ENCODE measurements at regions not wholly inside any gene's neighbourhood (a gene's known extent, or its start where the extent isn't known, plus 50 kb on each side); places are given as distances from the start of the nearest gene placed in this dataset.
"Not testable (repeated sequence)": the region's sequence is repeated elsewhere in the genome, so short reads cannot be mapped to it uniquely, and the experiment has no call there.

DNA sequence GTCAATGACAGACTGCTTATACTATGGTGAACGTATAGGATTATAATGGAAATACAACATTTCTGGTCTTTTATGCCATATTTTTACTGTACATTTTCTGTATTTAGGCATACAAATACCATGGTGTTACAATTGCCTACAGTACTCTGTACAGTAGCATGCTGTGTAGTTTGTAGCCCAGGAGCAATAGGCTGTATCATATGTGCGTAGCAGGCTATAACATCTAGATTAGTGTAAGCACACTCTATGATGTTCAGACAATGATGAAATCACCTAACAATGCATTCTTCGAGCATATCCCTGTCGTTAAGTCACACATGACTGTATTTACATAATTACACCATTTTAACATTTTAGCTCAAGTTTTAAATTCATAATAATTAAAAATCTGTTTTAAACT is 556.6 kb upstream of the ZNF804A start:
- Histone ChIP-seq H3K27me3 (ENCODE audit: control insufficient read depth, insufficient read depth) (no peaks in the 10 kb centered on the region), H3K9me3 (ENCODE audit: control insufficient read depth, low read length) (no peaks in the 10 kb centered on the region), H3K27ac (ENCODE audit: low read length) (no peak overlapping the region), H3K4me1 (ENCODE audit: control insufficient read depth, insufficient read depth, low read length) (no peaks in the 10 kb centered on the region), H3K4me3 (ENCODE audit: low read length) (no peak overlapping the region)
- intact Hi-C loops (cut with DNase I), result no loop called here
- ATAC-seq (no peak), DNase-seq (no peak)
- WGBS, result 78% methylated on average over 4 of the region's 4 CpGs

DNA sequence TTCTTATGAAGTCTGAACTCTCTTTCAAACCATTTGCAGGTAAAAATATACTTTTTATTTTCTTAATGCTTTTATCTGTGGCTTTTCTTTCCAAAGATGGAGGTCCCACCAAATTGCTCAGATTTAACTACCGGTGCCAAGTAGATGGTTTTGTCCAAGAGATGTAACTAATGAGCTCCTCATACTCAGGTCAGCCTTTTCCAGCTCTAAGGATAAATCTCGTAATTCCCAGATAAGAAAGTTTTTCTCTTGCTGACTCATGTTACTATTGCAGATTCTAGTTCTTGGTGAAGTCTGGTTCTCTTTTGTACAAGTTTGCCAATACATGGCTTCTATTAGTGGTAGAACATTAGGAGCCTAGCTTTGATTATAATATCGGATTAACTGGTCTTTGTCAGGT is 550.8 kb upstream of the ZNF804A start:
- Histone ChIP-seq H3K4me1 (ENCODE audit: control insufficient read depth, insufficient read depth, low read length) (no peaks in the 10 kb centered on the region), H3K27me3 (ENCODE audit: control insufficient read depth, insufficient read depth) (no peaks in the 10 kb centered on the region), H3K27ac (ENCODE audit: low read length) (no peak overlapping the region), H3K4me3 (ENCODE audit: low read length) (no peak overlapping the region), H3K9me3 (ENCODE audit: control insufficient read depth, low read length) (no peaks in the 10 kb centered on the region)
- no peak for ATAC-seq
- DNase-seq, result no peak
- intact Hi-C loops (cut with DNase I), result no loop called here
- WGBS, result 49% methylated on average over 3 of the region's 3 CpGs

DNA sequence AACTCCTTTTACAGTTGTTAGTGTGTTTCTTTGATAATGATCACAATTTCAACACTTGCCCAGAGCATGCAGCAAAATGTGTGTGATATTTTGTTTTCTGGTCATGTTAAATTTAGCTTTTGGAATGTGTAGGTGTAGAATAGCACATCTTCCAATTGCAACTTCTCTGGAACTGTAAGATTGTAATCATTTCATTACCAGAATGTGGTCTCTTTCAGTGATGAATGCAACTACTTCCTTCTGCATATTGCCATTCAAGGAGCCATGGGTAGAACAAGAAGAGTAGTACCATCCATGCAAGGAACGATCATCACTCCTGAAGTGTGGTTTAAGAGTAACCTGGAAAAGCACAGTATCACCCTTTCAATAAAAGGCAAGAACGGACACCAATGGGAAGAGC is 548.8 kb upstream of the ZNF804A start:
- DNase-seq, result no peak
- 84% methylated on average over 2 of the region's 2 CpGs for WGBS

DNA sequence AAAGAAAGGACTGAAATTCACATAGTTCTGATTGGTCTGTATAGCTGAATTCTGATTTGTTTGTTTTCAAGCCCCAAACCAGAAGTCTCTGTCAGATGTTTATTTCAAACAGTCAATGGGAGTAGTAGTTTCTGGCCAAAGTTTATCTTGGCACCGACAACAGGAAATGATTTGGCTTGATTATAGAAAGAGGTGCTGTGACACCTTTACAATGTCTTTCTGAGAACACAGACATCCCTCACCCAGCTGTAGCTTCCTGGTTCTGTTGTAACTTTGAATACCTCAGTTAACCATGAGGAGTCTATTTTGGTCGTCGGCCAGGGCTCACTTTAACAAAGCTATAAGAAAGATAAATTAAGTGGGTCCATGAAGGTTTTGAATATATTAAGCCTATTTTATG is 545.0 kb upstream of the ZNF804A start:
- no peaks in the 10 kb centered on the region for H3K9me3 ChIP-seq (ENCODE audit: control insufficient read depth, low read length)
- ATAC-seq, result no peak
- no peak overlapping the region for H3K27ac ChIP-seq (ENCODE audit: low read length)
- H3K27me3 ChIP-seq (ENCODE audit: control insufficient read depth, insufficient read depth), result no peaks in the 10 kb centered on the region
- no peaks in the 10 kb centered on the region for H3K4me1 ChIP-seq (ENCODE audit: control insufficient read depth, insufficient read depth, low read length)
- no peak for DNase-seq
- no peak overlapping the region for H3K4me3 ChIP-seq (ENCODE audit: low read length)
- 29% methylated on average over 3 of the region's 3 CpGs for WGBS
- intact Hi-C loops (cut with DNase I), result no loop called here

More for the DNA sequence above, 548.8 kb upstream of the ZNF804A start:
- ATAC-seq, result no peak
- intact Hi-C loops (cut with DNase I), result no loop called here
- no peak overlapping the region for H3K27ac ChIP-seq (ENCODE audit: low read length)
- no peaks in the 10 kb centered on the region for H3K9me3 ChIP-seq (ENCODE audit: control insufficient read depth, low read length)
- H3K4me3 ChIP-seq (ENCODE audit: low read length), result no peak overlapping the region
- H3K27me3 ChIP-seq (ENCODE audit: control insufficient read depth, insufficient read depth), result no peaks in the 10 kb centered on the region
- no peaks in the 10 kb centered on the region for H3K4me1 ChIP-seq (ENCODE audit: control insufficient read depth, insufficient read depth, low read length)

DNA sequence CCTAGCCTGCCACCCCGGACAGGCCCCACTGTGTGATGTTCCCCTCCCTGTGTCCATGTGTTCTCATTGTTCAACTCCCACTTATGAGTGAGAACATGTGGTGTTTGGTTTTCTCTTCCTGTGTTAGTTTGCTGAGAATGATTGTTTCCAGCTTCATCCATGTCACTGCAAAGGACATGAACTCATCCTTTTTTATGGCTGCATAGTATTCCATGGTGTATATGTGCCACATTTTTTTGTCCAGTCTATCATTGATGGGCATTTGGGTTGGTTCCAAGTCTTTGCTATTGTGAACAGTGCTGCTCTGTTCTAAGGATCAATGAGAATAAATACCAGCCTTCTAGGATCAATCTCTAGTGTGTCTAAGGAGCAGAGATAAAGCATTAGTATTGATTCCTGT is 543.9 kb upstream of the ZNF804A start:
- H3K4me3 ChIP-seq (ENCODE audit: low read length); DNase-seq; H3K9me3 ChIP-seq (ENCODE audit: control insufficient read depth, low read length); ATAC-seq; H3K27me3 ChIP-seq (ENCODE audit: control insufficient read depth, insufficient read depth); H3K27ac ChIP-seq (ENCODE audit: low read length); H3K4me1 ChIP-seq (ENCODE audit: control insufficient read depth, insufficient read depth, low read length); intact Hi-C loops (cut with DNase I): not testable (repeated sequence)
- 93% methylated on average over 1 of the region's 1 CpG for WGBS

DNA sequence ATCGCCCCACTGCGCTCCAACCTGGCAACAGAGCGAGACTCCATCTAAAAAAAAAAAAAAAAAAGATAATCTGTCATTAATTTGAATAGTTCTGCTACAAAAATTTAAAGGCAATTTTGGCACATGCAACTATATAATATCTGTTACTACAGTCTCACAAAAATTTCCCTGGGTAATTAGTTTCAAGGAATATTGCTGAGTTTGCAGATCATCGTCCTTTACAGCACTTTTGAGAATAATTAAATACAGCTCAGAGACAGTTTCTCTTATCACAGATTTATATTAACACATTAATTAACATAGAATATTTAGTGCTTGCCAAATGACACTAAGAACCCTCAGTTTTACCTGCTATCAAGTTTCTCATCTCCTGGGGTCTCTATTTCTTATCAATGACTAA is 540.4 kb upstream of the ZNF804A start:
- DNase-seq (no peak), ATAC-seq (no peak)
- Histone ChIP-seq H3K27ac (ENCODE audit: low read length) (no peak overlapping the region), H3K4me1 (ENCODE audit: control insufficient read depth, insufficient read depth, low read length) (no peaks in the 10 kb centered on the region), H3K9me3 (ENCODE audit: control insufficient read depth, low read length) (no peaks in the 10 kb centered on the region), H3K4me3 (ENCODE audit: low read length) (no peak overlapping the region), H3K27me3 (ENCODE audit: control insufficient read depth, insufficient read depth) (no peaks in the 10 kb centered on the region)
- WGBS, result 85% methylated on average over 4 of the region's 4 CpGs
- intact Hi-C loops (cut with DNase I), result no loop called here

DNA sequence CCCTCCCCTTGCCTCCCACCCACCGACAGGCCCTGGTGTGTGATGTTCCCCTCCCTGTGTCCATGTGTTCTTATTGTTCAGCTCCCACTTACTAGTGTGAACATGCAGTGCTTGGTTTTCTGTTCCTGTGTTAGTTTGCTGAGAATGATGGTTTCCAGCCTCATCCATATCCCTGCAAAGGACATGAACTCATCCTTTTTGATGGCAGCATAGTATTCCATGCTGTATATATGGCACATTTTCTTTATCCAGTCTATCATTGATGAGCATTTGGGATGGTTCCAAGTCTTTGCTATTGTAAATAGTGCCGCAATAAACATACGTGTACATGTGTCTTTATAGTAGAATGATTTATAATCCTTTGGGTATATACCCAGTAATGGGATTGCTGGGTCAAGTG is 538.1 kb upstream of the ZNF804A start:
- H3K9me3 ChIP-seq (ENCODE audit: control insufficient read depth, low read length); DNase-seq; intact Hi-C loops (cut with DNase I); H3K4me3 ChIP-seq (ENCODE audit: low read length); ATAC-seq; H3K27ac ChIP-seq (ENCODE audit: low read length); H3K4me1 ChIP-seq (ENCODE audit: control insufficient read depth, insufficient read depth, low read length); H3K27me3 ChIP-seq (ENCODE audit: control insufficient read depth, insufficient read depth): not testable (repeated sequence)
- 95% methylated on average over 3 of the region's 3 CpGs for whole genome bisulfite sequencing

DNA sequence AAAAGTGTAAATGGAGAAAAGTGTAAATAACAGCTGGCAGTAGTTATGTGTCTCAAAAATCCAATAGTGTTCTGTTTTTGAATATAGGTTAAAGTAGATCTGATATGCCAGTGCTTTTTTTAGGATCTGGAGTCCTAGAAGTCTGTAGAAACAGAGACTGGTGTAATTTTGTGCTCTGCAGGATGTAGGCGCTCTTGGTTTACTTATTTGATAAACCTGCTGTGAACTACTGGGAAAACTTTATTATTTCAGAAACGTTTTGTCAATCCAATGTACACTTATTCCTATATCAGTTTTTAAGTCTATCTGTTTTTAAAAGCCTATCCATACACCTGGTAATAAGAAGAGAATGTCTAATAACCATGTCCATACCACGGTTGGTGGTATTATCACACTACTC is 530.8 kb upstream of the ZNF804A start:
- no peak overlapping the region for H3K4me3 ChIP-seq (ENCODE audit: low read length)
- H3K4me1 ChIP-seq (ENCODE audit: control insufficient read depth, insufficient read depth, low read length), result no peaks in the 10 kb centered on the region
- no peak for DNase-seq
- no peaks in the 10 kb centered on the region for H3K9me3 ChIP-seq (ENCODE audit: control insufficient read depth, low read length)
- H3K27ac ChIP-seq (ENCODE audit: low read length), result no peak overlapping the region
- intact Hi-C loops (cut with DNase I), result no loop called here
- no peaks in the 10 kb centered on the region for H3K27me3 ChIP-seq (ENCODE audit: control insufficient read depth, insufficient read depth)
- no peak for ATAC-seq
- WGBS, result 49% methylated on average over 3 of the region's 3 CpGs

DNA sequence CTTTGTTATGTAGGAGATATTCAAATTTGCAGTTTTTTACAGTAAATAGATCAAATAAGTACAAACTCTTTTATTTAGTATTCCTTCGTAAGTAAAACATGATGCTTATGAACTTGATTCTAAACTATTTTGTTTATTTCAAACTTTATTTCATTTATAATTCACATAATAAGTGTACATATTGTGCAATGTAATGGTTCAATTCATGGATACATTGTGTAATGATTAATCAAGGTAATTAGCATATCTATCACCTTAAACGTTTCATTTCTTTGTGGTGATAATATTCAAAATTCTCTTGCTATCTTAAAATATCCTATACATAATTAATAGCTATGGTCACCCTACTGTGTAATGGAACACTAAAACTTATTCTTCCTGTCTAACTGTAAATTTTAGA is 525.9 kb upstream of the ZNF804A start:
- DNase-seq (no peak), ATAC-seq (no peak)
- Histone ChIP-seq H3K27ac (ENCODE audit: low read length) (no peak overlapping the region), H3K27me3 (ENCODE audit: control insufficient read depth, insufficient read depth) (no peaks in the 10 kb centered on the region), H3K4me3 (ENCODE audit: low read length) (no peak overlapping the region), H3K9me3 (ENCODE audit: control insufficient read depth, low read length) (no peaks in the 10 kb centered on the region), H3K4me1 (ENCODE audit: control insufficient read depth, insufficient read depth, low read length) (no peaks in the 10 kb centered on the region)
- WGBS, result 61% methylated on average over 2 of the region's 2 CpGs
- intact Hi-C loops (cut with DNase I), result no loop called here

DNA sequence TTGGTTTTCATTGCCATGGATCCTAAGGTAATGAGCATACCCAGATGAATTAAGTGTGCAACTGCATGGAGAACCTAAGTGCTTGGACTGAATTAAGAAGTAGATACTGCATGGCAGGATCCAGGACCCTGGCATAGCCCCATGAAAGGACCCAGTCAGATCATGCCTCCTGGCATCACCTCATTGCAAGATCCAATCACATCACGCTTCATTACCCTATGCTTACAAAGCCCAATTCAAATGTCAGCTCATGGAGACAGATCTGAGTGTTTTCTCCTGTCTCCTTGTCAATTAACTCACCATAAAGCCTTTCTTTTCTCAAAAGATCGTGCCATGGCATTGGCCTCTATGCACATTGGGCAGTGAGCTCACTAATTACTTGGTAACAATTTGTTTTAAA is 519.8 kb upstream of the ZNF804A start:
- H3K9me3 ChIP-seq (ENCODE audit: control insufficient read depth, low read length), result no peaks in the 10 kb centered on the region
- WGBS, result 78% methylated on average over 2 of the region's 2 CpGs
- H3K27me3 ChIP-seq (ENCODE audit: control insufficient read depth, insufficient read depth), result no peaks in the 10 kb centered on the region
- no peak overlapping the region for H3K4me3 ChIP-seq (ENCODE audit: low read length)
- DNase-seq, result no peak
- ATAC-seq, result no peak
- intact Hi-C loops (cut with DNase I), result no loop called here
- H3K27ac ChIP-seq (ENCODE audit: low read length), result no peak overlapping the region
- H3K4me1 ChIP-seq (ENCODE audit: control insufficient read depth, insufficient read depth, low read length), result no peaks in the 10 kb centered on the region

DNA sequence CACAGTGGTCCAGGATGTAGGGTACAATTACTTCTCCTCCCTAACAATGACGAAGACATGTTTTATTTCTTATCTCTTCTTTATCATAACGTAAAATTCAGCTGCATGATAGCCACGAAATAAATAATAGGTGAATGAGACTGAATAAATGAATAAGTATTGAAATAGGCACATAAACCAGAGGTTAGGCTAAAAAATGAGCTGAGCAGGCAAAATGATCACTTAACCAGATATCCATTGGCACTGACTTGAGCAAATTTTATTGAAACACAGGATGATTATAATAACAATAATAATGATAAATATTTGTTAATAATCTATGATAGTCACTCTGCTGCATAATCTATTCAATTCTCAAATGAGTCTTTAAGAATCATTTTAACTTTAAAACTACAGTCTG is 506.9 kb upstream of the ZNF804A start:
- Histone ChIP-seq H3K9me3 (ENCODE audit: control insufficient read depth, low read length) (no peaks in the 10 kb centered on the region), H3K27ac (ENCODE audit: low read length) (no peak overlapping the region), H3K27me3 (ENCODE audit: control insufficient read depth, insufficient read depth) (no peaks in the 10 kb centered on the region), H3K4me3 (ENCODE audit: low read length) (no peak overlapping the region), H3K4me1 (ENCODE audit: control insufficient read depth, insufficient read depth, low read length) (no peaks in the 10 kb centered on the region)
- DNase-seq, result no peak
- no peak for ATAC-seq
- WGBS, result 56% methylated on average over 3 of the region's 3 CpGs
- intact Hi-C loops (cut with DNase I), result no loop called here

DNA sequence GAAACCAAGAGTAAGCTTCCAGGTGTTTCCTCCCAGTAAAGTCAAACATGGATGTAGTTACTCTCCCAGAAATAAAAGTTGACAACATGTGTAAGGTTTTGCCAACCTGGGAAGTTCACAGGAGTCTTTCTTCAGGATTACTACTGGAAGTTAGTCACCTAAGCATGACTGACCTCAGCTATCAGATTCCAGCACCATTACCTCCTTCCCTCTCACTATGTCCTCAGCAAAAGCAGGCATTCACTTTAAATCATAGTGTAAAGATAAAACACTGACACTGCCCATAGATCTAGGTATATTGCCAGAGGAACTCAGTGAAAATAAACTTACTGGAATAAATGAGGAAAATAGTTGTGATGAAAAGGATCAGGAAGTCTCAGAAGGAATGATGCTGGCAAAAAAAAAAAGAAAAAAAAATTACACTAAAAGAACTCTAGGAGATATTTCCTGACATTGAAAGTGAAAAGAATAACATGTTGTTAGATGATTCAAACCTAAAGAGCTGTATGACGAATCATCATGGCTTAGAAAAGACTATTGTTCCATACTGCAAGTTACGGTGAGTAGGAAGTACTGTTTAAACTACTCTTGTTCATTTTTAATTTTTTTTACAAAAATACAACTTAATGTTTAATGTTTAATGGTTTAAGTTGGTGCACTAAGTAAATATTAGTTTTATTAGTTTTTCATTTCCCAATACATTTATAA is 484.5 kb upstream of the ZNF804A start:
- DNase-seq (no peak), ATAC-seq (no peak)
- Histone ChIP-seq H3K4me1 (ENCODE audit: control insufficient read depth, insufficient read depth, low read length) (no peaks in the 10 kb centered on the region), H3K27ac (ENCODE audit: low read length) (no peak overlapping the region), H3K4me3 (ENCODE audit: low read length) (no peak overlapping the region), H3K27me3 (ENCODE audit: control insufficient read depth, insufficient read depth) (no peaks in the 10 kb centered on the region), H3K9me3 (ENCODE audit: control insufficient read depth, low read length) (no peaks in the 10 kb centered on the region)
- intact Hi-C loops (cut with DNase I), result no loop called here
- 59% methylated on average over 2 of the region's 2 CpGs for WGBS
